LNCaP clone FGC (cell line): ENCODE measurements at regions not wholly inside any gene's neighbourhood (a gene's known extent, or its start where the extent isn't known, plus 50 kb on each side); places are given as distances from the start of the nearest gene placed in this dataset.
A peak's percentile ranks its signal among the peaks of the same experiment; 100 is the strongest.
"Not testable (repeated sequence)": the region's sequence is repeated elsewhere in the genome, so short reads cannot be mapped to it uniquely, and the experiment has no call there.

Experiments used
- DNase-seq: peaks from one replicate; pipeline ENCODE4 v3.0.0-alpha.2; 2011; ENCODE audit warnings: low read depth
- H3K4me3 ChIP-seq: 2 replicates; pipeline ENCODE4 v1.5.1; 2011; ENCODE audit warnings: mild to moderate bottlenecking, low read depth, low read length, control low read depth
- TF ChIP-seq, protein P1 (sequence below): IDR thresholded peaks from 2 replicates; pipeline ENCODE4 v1.5.1; 2012; ENCODE audit warnings: mild to moderate bottlenecking; ENCODE audit not compliant: control insufficient read depth, insufficient read depth; ENCODE audit errors: extremely low read depth

DNA sequence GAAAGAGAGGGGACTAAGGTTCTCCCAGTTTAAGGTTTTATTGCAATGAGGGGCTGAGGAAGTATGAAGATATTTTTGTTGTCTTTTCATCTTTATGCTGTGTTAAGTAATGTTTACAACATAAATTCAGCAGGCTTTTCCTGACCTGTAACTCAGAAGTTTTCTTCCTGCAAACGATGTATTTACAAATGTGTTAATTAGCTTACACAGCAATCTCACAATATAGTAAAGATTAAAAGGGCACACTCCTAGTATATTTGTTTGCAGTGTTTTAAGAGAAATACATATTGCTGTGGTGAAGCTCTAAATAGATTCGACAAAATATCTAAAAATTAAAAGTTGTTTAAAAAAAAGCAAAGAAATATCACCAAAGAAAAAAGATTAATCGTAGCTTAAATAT, 55.7 kb downstream of the OR11H12 start:
- TF ChIP-seq, protein P1, sequence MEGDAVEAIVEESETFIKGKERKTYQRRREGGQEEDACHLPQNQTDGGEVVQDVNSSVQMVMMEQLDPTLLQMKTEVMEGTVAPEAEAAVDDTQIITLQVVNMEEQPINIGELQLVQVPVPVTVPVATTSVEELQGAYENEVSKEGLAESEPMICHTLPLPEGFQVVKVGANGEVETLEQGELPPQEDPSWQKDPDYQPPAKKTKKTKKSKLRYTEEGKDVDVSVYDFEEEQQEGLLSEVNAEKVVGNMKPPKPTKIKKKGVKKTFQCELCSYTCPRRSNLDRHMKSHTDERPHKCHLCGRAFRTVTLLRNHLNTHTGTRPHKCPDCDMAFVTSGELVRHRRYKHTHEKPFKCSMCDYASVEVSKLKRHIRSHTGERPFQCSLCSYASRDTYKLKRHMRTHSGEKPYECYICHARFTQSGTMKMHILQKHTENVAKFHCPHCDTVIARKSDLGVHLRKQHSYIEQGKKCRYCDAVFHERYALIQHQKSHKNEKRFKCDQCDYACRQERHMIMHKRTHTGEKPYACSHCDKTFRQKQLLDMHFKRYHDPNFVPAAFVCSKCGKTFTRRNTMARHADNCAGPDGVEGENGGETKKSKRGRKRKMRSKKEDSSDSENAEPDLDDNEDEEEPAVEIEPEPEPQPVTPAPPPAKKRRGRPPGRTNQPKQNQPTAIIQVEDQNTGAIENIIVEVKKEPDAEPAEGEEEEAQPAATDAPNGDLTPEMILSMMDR, result no peak
- DNase-seq, result peak; percentile 69
- no peak overlapping the region for H3K4me3 ChIP-seq

DNA sequence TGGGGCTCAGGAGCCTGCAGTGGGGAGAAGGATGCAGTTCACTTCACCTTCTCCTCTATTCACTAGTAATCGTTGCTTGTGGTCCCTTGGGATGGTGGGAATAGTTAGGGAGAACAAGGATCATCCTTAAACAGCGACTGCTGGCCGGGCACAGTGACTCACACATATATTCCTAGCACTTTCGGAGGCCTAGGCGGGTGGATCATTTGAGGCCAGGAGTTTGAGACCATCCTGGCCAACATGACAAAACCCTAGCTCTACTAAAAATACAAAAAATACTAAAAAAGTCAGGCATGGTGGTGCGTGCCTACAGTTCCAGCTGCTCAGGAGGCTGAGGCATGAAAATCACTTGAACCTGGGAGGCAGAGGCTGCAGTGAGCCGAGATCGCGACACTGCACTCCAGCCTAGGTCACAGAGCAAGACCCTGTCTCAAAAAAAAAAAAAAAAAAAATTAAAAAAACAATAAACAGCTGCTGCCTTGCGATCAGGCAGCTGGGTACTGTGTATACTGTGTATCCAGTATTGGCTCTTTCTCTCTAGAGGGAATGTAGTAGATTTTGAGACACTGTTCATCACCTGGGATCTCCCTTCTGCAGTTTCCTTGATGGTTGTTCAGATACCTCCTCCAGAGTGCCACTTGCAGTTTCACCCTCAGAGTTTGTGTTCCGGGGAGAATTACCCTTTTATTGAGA, 59.1 kb downstream of the OR11H12 start:
- H3K4me3 ChIP-seq, DNase-seq: not testable (repeated sequence)

DNA sequence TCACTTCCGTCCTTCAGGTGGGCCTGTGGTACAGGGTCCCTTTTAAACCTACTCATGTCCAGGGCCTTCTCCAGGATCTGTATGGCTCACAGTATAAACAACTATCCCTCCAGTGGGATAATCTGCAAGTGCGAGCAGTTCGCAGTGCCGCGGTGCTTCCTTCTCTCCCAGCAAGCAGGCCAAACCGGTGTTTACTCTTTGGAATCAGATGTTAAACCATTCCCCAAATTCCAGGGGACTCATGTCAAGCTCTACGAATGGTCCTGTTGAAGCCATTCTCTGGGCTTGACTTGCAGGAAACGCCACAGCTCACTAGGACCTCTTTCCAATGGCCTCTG, 59.6 kb downstream of the OR11H12 start:
- H3K4me3 ChIP-seq, result no peak overlapping the region
- TF ChIP-seq, protein P1, result no peak
- no peak for DNase-seq

DNA sequence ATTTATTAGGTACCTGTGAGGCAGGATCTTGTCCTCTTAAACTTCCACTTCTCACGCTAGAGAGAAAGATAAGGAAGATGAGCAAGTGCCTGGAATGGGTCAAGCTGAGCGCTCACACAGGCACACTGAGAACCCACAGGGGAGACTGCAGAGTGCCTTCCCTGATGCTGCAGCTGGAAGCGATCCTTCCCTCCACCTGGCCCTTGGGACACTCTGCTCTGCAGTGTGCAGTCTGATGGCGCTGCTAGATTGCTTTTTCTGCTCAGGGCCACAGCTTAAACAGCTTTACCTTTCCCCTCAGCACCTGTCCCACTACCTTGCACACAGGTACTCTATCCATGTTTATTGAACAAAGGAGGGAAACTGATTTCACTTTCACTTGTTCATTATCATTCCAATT, 66.9 kb downstream of the OR11H12 start:
- H3K4me3 ChIP-seq, DNase-seq: not testable (repeated sequence)

DNA sequence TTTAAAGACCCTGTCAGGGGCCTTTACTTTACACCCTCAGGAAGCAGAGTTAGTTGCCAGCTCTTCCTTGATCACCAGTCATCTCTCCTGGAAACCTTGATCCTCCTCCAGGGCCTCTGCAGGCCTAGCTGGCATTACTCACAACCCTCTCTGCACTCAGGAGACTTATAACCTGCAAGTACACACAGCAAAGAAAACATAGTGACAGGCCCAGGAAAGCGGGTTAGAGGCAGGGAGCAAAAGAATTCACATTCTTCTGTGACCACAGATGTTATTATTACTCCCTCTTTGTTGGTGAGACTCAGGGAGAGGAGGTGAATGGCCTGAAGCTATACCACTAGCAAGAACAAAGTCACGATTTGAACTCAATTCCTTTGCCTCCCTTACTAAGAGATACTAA, 87.4 kb downstream of the OR11H12 start:
- no peak overlapping the region for H3K4me3 ChIP-seq
- TF ChIP-seq, protein P1, result no peak
- DNase-seq, result no peak
